GM13977 (cell line): ENCODE measurements at regions not wholly inside any gene's neighbourhood (a gene's known extent, or its start where the extent isn't known, plus 50 kb on each side); places are given as distances from the start of the nearest gene placed in this dataset.

Experiments used
- DNase-seq: peaks from one replicate; pipeline ENCODE4 v3.0.0; 2012; ENCODE audit warnings: low spot score
- CTCF ChIP-seq: IDR thresholded peaks from 2 replicates; pipeline ENCODE4 v1.5.1; 2012; ENCODE audit warnings: mild to moderate bottlenecking, control low read depth; ENCODE audit not compliant: insufficient read depth; ENCODE audit errors: extremely low read depth, missing control alignments
- in situ Hi-C: fragments of 300-500 bp; cut with MboI; formaldehyde crosslinking; loops from one replicate; pipeline ENCODE4 v1.12.0; 2022; ENCODE audit warnings: low sequenced_read_pairs, low pct_unique_long_range_greater_than_20kb, mixed read lengths, inconsistent platforms; ENCODE audit not compliant: unreplicated experiment

GRCh38 chr17:33498069-33498468 lies 205.0 kb upstream of the ASIC2 start:
- DNase-seq, result no peak
- no peak for TF ChIP-seq CTCF
- in situ Hi-C loops, result no loop called here

- in situ Hi-C loops, result no loop called here
- DNase-seq, result no peak
- no peak for TF ChIP-seq CTCF
These were observed 205.9 kb upstream of the ASIC2 start for GRCh38 chr17:33499040-33499439.

GRCh38 chr17:33500151-33500550 lies 207.1 kb upstream of the ASIC2 start:
- no peak for TF ChIP-seq CTCF
- no peak for DNase-seq
- in situ Hi-C loops, result no loop called here

GRCh38 chr17:33501185-33501584 lies 208.1 kb upstream of the ASIC2 start:
- no peak for TF ChIP-seq CTCF
- DNase-seq, result no peak
- in situ Hi-C loops, result no loop called here

- in situ Hi-C loops, result no loop called here
- DNase-seq, result no peak
- no peak for TF ChIP-seq CTCF
These were observed 211.5 kb upstream of the ASIC2 start for GRCh38 chr17:33504571-33504970.

- no peak for DNase-seq
- TF ChIP-seq CTCF, result no peak
- in situ Hi-C loops, result no loop called here
These were observed 214.0 kb upstream of the ASIC2 start for GRCh38 chr17:33506889-33507650.
